ENCODE measurements at regions not wholly inside any gene's neighbourhood (a gene's known extent, or its start where the extent isn't known, plus 50 kb on each side); places are given as distances from the start of the nearest gene placed in this dataset.

- Histone ChIP-seq H3K27me3 (no peaks in the 10 kb centered on the region), H3K4me3 (no peak overlapping the region), H3K27ac (no peak overlapping the region), H3K4me1 (no peaks in the 10 kb centered on the region), H3K9me3 (no peaks in the 10 kb centered on the region), H3K36me3 (no peaks in the 10 kb centered on the region)
- 54 to 73% methylated on average over 12 to 13 of the region's 25 CpGs for WGBS, 2 donors
- intact Hi-C loops (cut with DNase I), result no loop called here
- no peak for DNase-seq
- TF ChIP-seq CTCF (IDR thresholded peaks at IDR 0.05) (no peak), POLR2A (IDR thresholded peaks at IDR 0.05) (no peak)
These were observed 212.0 kb upstream of the MYT1L start for GRCh38 chr2:2542966-2543611.

GRCh38 chr2:2542316-2542715 is 211.2 kb upstream of the MYT1L start:
- no peak for DNase-seq
- Histone ChIP-seq H3K27me3 (no peaks in the 10 kb centered on the region), H3K27ac (no peak overlapping the region), H3K4me3 (no peak overlapping the region), H3K4me1 (no peaks in the 10 kb centered on the region), H3K9me3 (no peaks in the 10 kb centered on the region), H3K36me3 (no peaks in the 10 kb centered on the region)
- WGBS, 2 donors, result 80% methylated on average over 1 of the region's 4 CpGs; no CpG with 5 or more reads in 1 of the 2 donors
- intact Hi-C loops (cut with DNase I), result no loop called here
- TF ChIP-seq POLR2A (IDR thresholded peaks at IDR 0.05) (no peak), CTCF (IDR thresholded peaks at IDR 0.05) (no peak)

- Histone ChIP-seq H3K4me3 (no peak overlapping the region), H3K27me3 (no peaks in the 10 kb centered on the region), H3K4me1 (no peaks in the 10 kb centered on the region), H3K9me3 (no peaks in the 10 kb centered on the region), H3K36me3 (no peaks in the 10 kb centered on the region), H3K27ac (no peak overlapping the region)
- no peak for TF ChIP-seq CTCF (IDR thresholded peaks at IDR 0.05)
- TF ChIP-seq POLR2A (IDR thresholded peaks at IDR 0.05), result no peak
- 61 to 76% methylated on average over 7 to 9 of the region's 9 CpGs for WGBS, 2 donors
- intact Hi-C loops (cut with DNase I), result no loop called here
- DNase-seq, result no peak
These were observed 209.3 kb upstream of the MYT1L start for GRCh38 chr2:2540406-2540805.

GRCh38 chr2:2536416-2537056 is 205.5 kb upstream of the MYT1L start:
- Histone ChIP-seq H3K27ac (no peak overlapping the region), H3K27me3 (no peaks in the 10 kb centered on the region), H3K4me1 (no peaks in the 10 kb centered on the region), H3K4me3 (no peak overlapping the region), H3K9me3 (no peaks in the 10 kb centered on the region), H3K36me3 (no peaks in the 10 kb centered on the region)
- DNase-seq, result no peak
- intact Hi-C loops (cut with DNase I), result no loop called here
- WGBS, 2 donors, result 42 to 47% methylated on average over 11 of the region's 11 CpGs
- TF ChIP-seq POLR2A (IDR thresholded peaks at IDR 0.05) (no peak), CTCF (IDR thresholded peaks at IDR 0.05) (no peak)

GRCh38 chr2:2530334-2530733 is 199.3 kb upstream of the MYT1L start:
- Histone ChIP-seq H3K36me3 (no peaks in the 10 kb centered on the region), H3K27ac (no peak overlapping the region), H3K27me3 (no peaks in the 10 kb centered on the region), H3K9me3 (no peaks in the 10 kb centered on the region), H3K4me1 (no peaks in the 10 kb centered on the region), H3K4me3 (no peak overlapping the region)
- TF ChIP-seq CTCF (IDR thresholded peaks at IDR 0.05) (no peak), POLR2A (IDR thresholded peaks at IDR 0.05) (no peak)
- intact Hi-C loops (cut with DNase I), result no loop called here
- no peak for DNase-seq
- WGBS, 2 donors, result 80 to 84% methylated on average over 5 to 9 of the region's 10 CpGs
